ENCODE measurements at regions not wholly inside any gene's neighbourhood (a gene's known extent, or its start where the extent isn't known, plus 50 kb on each side); places are given as distances from the start of the nearest gene placed in this dataset.

DNA sequence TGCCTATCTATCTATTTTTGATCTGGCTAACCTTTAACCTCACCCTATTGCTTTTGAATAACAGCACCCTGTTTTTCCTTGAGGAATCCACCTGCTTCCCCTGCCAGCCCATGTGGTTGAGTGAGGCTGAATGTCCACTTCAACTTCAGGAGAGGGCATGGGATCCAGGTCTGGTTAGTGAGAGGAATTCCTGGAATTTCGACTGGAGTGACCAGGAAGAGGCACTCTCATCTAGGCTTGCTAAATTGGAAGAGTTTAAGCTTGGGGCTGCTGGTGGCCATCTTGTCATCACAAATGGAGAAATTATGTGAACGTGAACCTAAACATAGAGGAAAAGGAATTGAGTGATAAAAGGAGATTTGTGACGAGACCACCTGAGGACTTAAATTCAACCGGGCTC is 322.1 kb downstream of the OSTF1 start:
- no peak for DNase-seq (ENCODE audit: low read depth in 2 of 2)

DNA sequence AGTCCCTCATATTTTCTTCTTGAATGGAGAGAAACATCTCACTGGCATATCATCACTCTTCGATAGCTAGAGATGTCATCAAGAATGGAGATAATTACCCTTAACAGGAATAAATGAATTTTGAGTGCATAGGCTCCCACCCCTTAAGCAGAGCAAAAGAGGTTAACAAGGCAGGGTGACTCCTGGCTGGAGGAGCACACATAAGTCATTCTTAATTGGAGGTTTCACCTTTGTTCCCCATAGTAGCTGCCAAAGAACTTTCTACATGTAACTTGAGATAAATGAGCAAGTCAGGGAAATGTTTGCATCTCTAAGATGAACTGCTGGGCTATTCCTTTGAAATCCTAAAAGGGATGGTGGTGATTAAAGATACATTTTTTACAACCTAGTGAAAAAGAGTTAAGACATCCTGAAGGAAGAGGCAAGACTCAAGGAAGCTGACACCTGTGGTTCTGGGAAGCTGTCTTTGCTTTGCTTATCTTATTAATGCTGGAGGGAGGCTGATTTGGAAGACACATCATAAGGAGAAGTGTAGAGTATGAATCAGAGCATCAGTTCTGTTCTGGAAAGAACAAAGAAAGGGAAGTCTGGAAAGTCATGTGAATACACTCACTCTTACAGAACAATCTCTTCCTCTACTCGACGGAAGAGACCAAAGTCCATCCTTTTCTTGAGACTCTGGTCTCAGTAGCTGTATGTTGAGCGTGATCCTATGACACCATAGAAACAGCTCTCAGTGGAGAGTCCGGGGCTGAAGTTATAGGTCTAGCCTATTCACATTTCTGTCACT is 326.3 kb downstream of the OSTF1 start:
- DNase-seq (ENCODE audit: low read depth in 2 of 2) = no peak

DNA sequence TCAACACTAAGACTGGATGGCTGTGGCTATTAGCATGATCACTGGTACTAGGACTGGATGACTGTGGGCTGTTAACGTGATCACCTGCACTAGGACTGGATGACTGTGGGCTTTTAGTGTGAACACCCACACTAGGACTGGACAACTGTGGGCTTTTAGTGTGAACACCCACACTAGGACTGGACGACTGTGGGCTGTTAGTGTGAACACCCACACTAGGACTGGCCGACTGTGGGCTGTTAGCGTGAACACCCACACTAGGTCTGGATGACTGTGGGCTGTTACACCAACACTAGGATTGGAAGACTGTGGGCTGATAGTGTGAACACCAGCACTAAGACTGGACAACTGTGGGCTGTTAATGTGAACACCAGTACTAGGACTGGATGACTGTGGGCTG is 329.2 kb downstream of the OSTF1 start:
- DNase-seq (ENCODE audit: low read depth in 2 of 2) = no peak

DNA sequence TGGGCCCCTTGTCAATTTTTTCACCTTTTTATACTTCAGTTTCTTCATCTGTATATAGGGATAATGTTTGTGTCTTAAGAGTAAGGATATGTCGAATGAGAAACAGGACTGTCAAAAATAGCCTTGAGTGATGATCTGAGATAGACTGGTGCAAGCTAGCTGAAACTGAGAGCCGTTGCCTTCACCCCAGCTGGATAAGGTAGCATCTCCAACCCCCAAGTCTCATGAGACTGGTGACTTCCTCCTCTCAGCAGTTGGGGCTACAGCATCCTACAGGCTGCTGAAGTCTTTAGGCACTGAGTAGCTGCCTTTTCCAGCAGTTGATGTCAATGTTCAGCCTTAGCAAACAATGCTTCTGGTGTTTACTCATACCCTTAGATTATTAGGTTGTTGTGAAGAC is 330.2 kb downstream of the OSTF1 start:
- DNase-seq (ENCODE audit: low read depth in 2 of 2) = no peak

DNA sequence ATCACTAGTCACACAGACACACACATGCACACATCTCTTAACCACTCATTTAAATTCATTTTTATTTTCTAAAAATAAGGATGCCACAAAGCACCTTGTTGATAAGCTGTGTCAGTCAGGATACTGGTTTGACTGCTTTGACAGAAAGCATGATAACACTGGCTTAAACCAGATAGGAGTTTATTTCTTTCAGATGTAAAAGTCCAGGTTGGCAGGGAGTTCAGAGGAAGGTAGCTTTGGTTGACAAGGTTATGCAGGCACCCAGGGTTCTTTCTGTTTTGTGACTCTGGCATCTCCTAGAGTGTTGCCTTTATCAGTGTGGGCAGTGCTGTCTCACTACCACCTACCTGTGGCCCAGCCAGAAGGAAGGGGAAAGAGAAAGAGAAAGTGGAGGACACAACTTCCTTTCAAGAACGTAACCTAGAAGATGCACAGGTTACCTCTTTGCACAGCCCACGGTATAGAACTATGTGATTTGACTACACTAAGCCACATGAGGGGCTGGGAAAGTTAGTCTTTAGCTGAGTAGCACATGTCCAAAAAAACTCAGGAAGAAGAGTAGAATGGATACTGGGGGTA is 334.7 kb downstream of the OSTF1 start:
- DNase-seq (ENCODE audit: low read depth in 2 of 2) = no peak

DNA sequence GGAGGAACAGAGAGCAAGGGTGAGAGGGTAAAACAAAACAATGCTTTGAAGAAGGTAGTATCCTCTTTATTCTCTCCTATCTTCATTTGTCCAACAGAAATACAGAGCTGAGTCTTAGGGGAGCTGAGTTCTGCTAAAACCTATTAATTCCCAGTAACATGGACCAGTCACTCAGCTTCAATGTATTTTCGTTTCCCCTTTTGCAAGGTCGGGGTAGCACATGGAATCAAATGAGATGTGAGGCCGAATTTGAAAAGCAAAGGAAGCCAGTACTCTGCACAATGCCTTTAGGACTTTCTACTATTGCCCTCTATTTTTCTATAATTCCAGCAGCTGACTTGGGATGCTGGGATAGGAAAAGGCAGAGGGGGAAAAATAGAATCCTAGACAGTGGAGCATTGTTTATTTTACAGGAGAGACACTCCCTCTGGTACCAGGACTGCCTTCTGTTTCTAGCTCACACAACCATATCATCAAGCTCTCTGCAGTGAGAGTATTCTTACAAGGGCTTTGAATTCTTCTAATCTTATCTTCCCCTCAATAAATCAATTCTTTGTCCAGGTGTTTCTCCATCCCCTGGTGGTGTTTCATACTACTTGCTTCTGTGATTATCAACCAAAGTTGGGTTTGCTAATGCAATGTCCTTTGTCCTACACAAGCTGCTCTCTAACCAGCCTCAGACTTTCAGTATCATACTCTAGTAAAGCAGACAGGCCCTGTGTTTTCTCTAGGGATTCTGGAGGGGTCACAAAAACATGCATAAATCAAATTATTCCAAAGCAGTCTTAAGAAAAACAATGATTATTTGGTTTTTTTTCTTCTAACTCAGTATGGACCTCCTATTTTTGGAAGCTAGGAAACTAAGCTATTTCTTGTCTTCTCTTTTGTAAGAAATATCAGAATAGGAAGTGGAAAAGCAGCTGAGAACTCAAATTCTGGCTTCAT is 341.5 kb downstream of the OSTF1 start:
- DNase-seq (ENCODE audit: low read depth in 2 of 2) = no peak

DNA sequence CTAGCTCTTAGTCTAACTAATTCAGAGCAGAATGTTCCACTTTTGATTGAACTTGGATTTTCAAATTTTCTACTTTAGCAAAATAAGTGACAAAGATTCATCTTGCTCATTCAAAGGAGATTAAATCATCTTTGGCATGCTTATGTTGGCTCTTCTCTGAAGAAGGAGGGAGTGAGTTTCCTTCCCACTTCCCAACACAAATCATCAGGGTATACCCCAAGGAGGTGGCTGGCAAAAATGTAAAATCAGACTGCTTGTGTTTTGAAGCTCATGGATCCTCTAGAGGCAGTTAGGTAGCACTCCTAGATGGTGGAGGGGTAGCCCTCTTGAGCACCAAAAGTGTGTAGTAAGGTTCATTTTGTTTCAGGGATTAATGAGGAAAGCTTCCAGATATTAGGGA is 343.1 kb downstream of the OSTF1 start:
- DNase-seq (ENCODE audit: low read depth in 2 of 2) = no peak

DNA sequence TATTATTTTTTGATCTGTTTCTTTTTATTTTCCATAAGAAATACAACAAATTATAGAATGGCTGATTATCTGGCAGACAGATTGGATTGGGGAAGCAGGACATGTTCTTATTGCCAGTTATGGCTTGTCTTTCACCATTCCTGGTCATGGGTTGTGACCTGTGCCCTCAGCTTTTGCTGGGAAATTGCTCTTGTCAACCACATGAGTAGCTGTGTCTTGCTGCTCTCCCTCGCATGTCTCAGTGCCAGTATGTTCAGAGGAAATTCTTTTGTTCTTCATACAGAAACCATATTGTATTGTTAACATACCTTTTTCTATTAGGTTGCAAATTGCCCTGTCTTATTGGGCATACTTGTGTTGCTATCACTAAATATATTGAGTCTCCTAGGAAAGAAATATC is 344.1 kb downstream of the OSTF1 start:
- no peak for DNase-seq (ENCODE audit: low read depth in 2 of 2)

DNA sequence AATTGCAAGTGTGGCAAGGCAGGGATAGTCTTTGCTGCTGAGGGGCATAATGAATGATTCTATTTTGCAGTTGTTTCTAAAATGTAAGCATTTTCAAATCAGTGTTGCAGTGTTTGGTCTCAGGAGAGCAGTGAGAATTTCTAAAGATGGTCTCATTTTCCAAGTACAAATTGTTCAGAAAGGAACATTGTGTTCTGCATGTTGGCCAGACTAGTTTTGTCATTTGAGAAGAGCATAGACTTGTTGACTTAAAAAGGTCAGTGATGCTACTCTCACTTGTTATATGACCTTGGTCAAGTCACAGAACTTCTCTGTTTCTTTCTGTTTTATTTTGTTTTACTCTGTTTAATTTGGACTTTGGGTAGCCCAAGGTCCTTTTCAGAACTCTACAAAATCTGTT is 344.6 kb downstream of the OSTF1 start:
- no peak for DNase-seq (ENCODE audit: low read depth in 2 of 2)

DNA sequence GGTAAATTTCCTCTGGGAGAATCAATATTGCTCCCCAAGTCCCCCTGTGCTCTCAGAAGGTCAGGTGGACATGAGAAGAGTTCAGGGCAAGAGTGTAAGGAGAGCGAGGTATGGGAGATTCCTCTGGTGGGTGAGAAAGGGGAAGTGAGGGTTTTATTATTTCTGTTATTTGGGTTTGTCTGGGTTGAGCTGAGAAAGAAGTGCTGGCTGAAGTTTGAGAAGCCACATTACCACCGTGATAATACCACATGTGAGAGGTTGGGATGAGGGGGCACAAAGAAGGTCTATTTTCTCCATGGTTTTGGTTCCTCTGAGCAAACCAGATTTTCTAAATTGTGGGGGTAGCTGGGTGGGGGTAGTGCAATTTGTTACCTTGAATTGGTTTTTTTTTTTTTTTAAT is 350.4 kb downstream of the OSTF1 start:
- DNase-seq (ENCODE audit: low read depth in 2 of 2) = no peak

DNA sequence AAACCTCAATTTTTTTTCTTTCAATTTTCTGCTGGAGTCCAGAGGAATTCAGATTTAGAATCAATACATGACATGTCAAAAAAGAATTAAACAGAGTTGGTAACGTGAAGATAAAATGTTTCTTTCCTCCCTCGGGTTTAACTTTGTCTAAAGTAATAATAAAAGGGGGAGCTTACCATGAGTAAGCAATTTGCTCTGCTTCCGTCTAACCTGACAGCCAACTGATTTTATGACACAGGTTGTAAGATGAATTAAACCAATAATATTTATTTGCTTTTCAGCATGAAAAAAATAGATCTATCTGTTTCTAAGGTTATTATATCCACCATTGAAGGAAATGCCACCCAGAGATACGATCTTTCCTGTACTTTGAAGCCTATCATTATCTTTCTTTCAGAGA is 352.6 kb downstream of the OSTF1 start:
- DNase-seq (ENCODE audit: low read depth in 2 of 2) = no peak

DNA sequence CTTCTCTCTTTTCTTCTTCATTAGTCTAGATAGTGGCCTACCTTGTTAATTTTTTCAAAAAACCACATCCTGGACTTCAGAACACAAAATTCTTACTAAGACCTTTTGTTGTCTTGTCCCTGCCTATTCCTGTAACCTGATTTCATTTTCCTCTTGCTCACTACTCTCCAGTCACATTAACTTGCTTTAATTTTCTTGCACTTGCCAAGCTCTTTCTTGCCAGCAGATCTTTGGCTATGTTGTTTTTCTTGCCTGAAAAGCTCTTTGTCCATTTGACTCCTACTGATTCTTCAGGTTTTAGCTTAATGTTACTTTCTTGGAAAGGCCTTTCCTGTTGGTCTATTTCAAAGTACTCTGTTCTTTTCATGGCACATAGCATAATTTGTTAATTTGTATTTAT is 356.8 kb downstream of the OSTF1 start:
- no peak for DNase-seq (ENCODE audit: low read depth in 2 of 2)

DNA sequence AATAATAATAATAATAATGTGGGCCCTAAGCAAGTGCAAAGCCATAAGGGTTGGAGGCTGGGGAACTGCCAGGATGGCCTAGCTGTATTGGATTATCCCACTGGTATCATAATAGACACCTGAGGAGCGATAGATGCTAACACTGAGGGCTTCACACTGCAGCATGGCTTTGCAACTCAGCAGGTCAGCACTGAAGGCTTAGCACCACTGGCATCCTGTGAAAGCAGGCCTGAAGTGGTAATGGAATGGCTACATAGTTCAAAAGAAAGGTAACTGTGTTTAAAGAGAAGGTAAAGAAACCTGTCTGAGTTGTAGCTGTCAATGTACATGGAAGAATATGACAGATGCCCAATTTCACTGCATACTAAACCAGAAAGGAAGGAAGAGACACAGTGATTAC is 359.0 kb downstream of the OSTF1 start:
- no peak for DNase-seq (ENCODE audit: low read depth in 2 of 2)

DNA sequence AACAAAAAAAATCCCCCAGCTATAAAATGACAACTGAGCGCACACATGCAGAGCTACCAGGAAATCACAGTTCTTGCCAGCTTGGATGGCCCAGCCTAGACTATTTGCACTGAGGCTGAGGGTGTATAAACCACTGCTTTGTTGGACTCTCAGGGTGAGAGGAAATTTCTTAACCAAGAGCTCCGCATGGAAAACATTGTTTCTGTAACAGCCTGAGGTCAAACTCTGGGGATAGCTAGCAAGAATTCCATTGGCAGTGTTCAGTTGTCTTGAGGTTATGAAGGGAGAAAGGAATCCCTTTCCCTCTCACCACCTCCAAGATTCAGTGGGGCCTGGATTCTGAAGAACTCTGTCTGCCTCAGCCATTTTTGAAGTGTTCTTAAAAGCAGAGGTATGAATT is 360.0 kb downstream of the OSTF1 start:
- no peak for DNase-seq (ENCODE audit: low read depth in 2 of 2)

DNA sequence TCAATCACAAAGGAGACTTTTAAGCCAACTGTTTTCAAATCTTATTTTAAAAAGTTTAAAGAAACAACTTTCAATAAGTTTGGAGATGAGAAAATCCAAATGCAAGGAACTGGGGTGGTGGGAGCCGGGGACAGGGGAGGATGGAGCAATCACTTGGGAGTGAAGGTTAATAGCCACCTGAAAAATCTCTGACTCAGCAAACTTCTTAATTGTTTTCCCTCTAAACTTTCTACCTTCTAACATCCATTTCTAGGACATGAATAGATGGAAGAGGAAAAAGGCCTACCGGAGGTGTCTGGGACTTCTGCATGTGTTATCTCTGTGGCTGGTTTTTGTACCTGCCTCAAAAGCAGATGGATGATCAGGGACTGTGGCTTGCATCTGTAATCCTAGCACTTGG is 360.6 kb downstream of the OSTF1 start:
- DNase-seq (ENCODE audit: low read depth in 2 of 2) = no peak

DNA sequence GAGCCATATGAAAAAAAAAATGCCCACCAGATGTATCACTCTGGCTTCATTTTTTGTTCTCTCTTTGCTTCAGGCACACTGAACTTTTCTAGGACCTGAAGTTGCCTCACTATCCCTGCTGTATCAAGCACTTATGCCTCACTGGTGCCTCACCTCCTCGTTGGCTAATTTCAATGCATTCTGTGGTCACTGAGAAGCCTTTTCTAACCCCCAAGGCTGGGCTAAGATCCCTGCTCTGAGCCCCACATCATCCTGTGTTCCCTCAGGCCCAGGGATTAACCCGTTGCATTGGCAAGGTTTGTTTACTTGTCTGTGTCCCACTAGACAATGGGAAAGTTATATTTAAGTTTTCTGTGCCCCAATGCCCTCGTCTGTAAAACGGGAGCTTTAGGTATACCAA is 362.7 kb downstream of the OSTF1 start:
- no peak for DNase-seq (ENCODE audit: low read depth in 2 of 2)

DNA sequence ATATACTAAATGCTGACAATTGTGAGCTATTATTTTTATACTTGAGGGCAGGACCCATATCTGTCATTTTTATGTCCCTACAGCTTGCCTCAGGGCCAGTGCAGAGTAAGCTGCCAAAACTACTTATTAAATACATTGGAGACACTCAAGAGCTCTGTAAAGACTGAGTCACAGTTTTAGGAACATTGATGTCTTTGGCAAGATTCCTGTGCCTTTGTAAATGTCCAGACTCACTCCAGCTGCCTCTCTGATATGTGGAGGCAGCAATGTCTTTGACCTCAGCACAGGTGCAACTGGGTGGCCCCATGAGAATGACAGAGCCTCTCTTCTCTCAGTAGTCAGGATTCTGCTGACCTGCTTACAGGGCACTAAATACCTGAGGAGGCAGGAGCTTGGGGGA is 363.2 kb downstream of the OSTF1 start:
- no peak for DNase-seq (ENCODE audit: low read depth in 2 of 2)

DNA sequence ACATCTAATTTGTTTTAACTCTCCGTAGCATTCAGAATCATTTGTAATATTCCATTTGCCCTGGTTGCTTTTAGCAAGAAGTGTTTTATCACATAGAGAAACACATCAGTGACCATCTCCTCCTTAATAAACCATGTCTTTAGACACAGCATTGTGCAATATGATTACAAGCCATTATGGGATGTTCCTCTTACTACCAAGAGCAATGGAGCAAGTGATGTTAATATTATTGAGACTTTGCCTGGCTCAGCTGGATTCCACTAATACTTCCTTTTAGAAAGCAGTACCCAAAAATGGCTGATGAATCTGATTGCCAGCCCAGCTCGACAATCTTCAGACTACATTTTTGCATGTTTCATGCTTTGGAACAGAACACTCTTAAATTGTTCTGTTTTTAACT is 364.2 kb downstream of the OSTF1 start:
- DNase-seq (ENCODE audit: low read depth in 2 of 2) = no peak

DNA sequence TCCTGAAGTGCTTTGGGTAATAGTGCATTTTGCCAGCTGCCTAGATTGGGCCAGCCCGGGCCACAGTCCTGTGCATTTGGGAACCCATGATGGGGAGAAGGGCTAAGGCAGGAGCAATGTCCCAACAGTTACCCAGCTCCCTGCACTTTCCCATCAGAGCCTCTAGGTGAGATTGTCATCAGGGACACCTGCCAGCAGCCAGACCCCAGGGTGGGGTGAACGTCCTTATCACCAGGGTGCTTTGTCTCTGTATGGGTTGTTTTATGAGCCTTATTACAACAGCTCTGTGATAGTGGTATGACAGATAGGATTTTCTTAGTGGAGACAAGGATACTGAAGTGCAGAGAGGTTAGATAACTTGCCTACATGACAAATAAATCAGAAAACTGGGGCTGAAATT is 365.7 kb downstream of the OSTF1 start:
- no peak for DNase-seq (ENCODE audit: low read depth in 2 of 2)

DNA sequence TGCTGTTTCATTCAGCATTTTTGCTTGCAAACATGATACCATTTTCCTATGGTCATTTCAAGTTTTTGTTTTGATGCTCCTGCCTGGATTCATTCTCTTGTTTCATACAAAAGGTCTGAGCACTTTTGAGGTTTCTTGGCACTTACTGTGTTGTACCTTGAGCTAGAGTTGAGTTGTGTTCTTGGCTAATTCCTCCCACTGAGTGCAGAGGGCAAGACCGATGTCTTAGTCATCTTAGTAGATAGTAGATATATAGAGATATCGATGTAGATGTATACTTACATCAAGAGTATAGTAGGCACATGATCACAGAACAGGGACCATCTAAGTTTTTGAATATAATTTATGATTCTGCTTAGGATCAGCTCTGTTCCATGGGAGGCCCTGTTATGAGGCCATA is 366.6 kb downstream of the OSTF1 start:
- DNase-seq (ENCODE audit: low read depth in 2 of 2) = no peak

DNA sequence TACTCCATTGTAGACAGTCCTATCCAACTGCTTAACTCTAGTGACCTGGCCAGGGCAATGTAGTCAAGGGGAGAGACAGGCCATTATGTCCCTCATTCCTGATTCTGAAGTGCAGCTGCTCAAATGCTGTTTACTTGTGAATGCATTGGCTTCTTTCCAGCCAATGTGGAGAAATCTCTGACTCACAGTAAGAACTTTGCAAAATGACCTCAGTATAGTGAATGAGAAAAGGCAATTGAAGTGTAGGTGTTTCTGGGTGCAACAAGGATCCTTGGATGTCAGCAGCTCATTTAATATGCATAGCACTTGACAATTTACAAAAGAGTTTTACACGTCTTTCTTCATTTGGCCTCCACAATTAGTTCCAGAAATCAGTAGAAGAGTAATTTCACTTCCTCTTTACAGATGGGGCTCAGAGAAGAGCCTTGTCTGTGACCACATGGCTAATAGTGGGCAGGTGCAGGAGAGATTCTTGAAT is 367.2 kb downstream of the OSTF1 start:
- no peak for DNase-seq (ENCODE audit: low read depth in 2 of 2)

DNA sequence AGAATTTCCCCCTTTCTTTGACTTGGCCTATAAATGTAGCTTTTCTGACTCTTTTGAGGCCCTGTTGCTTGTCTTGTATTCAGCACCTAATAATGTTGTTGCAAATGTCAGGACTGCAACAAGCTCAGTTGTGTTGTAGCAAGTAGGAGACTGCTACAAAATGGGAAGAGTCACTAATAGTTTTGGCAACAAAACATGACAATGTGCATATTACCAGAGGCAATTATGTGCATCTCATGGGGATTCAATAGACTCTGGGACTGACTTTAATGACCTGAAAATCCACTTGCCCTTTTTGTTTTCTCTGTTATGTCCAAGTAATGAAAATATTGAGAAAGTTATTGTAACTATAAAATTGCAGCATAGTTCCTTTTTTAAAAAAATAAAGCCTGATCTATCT is 368.4 kb downstream of the OSTF1 start:
- no peak for DNase-seq (ENCODE audit: low read depth in 2 of 2)

All from stimulated activated CD8-positive, alpha-beta memory T cell treated with anti-CD3 and anti-CD28 coated beads, Interleukin-7, amount 100 ng/mL, for 4 hours (primary cell).